Ovary (tissue), 7 donors: ENCODE measurements at regions not wholly inside any gene's neighbourhood (a gene's known extent, or its start where the extent isn't known, plus 50 kb on each side); places are given as distances from the start of the nearest gene placed in this dataset.

Source experiments
- DNase-seq, 5 donors: peaks; one replicate each; pipeline ENCODE4 v3.0.0-alpha.2; 2019 to 2020
- H3K27ac ChIP-seq, 2 donors: fragments of 200-600 bp; one replicate each; pipeline versions ENCODE4 v1.5.1 to v1.8.0; 2019 to 2022
- H3K27me3 ChIP-seq: fragments of 200-600 bp; one replicate; pipeline ENCODE4 v1.8.0; 2022
- H3K36me3 ChIP-seq: fragments of 200-600 bp; sonication (generic); one replicate; pipeline ENCODE4 v1.5.1; 2019
- H3K4me1 ChIP-seq: one replicate; pipeline ENCODE4 v1.8.1; 2013; ENCODE audit warnings: mild to moderate bottlenecking, moderate library complexity; ENCODE audit not compliant: insufficient read depth
- H3K4me3 ChIP-seq: fragments of 200-600 bp; sonication (generic); one replicate; pipeline ENCODE4 v1.5.1; 2017
- H3K9me3 ChIP-seq, 2 donors: fragments of 200-600 bp in 1 of 2; sonication (generic) in 1 of 2; one replicate each; pipeline versions ENCODE4 v1.5.1 to v1.8.1; 2013 to 2019; ENCODE audit warnings: mild to moderate bottlenecking in 1 of 2, moderate library complexity in 1 of 2
- CTCF ChIP-seq, 3 donors: fragments of 450-650 bp in 2 of 3; fragments of 200-600 bp in 1 of 3; IDR thresholded peaks; one replicate each; pipeline versions ENCODE4 v1.5.1 to v1.8.0; 2016 to 2022; ENCODE audit warnings: antibody characterized with exemption in 3 of 3, mild to moderate bottlenecking in 1 of 3
- EP300 ChIP-seq: sonication (generic); formaldehyde crosslinking; IDR thresholded peaks from one replicate; pipeline ENCODE4 v1.6.1; 2017; ENCODE audit warnings: antibody characterized with exemption
- POLR2A ChIP-seq: fragments of 450-650 bp; IDR thresholded peaks from one replicate; pipeline ENCODE4 v1.6.1; 2017; ENCODE audit warnings: antibody characterized with exemption, mild to moderate bottlenecking, moderate library complexity
- WGBS, 3 donors: extraction: QIAGEN DNeasy Blood & Tissue Kit in 1 of 3; methylation state at CpG; one replicate each; pipeline versions ENCODE4 v1.1.5 to v1.1.7; 2013 to 2017; 5-methylcytosine and 5-hydroxymethylcytosine counted together
- intact Hi-C, 4 donors: fragments of 100-400 bp; cut with DNase I; formaldehyde crosslinking; loops; one replicate each; pipeline versions ENCODE4 v1.11.0 to v1.15.1; 2022 to 2023
- donor health status: DM: no; HTN: no; CAD: no; lungs with moderate emphysema.
- donor health status: DM: no; HTN: no; CAD: no.
- donor health status: Bipolar disorder and iron deficiency.
- donor health status: DM: no; HTN: no; CAD: no.
- donor health status: DM: yes; HTN: yes; CAD: no.

- intact Hi-C loops: no loop called here
- WGBS, 3 donors: 1 to 5% (median 2%) methylated on average over 16 of the region's 16 CpGs
- H3K9me3 ChIP-seq: no peaks in the 10 kb centered on the region
- H3K36me3 ChIP-seq: no peaks in the 10 kb centered on the region
- no peak overlapping the region for H3K4me3 ChIP-seq
- no peaks in the 10 kb centered on the region for H3K27me3 ChIP-seq
- peaks cover 2% of the 10 kb centered on the region for H3K4me1 ChIP-seq
- no peak for DNase-seq
- H3K27ac ChIP-seq: no peak overlapping the region
- TF ChIP-seq CTCF (IDR thresholded peaks at IDR 0.05) (no peak), EP300 (no peak), POLR2A (no peak)
These were observed 147.9 kb upstream of the CBLN2 start for GRCh38 chr18:72692086-72692485.

- no peak for DNase-seq
- Histone ChIP-seq H3K36me3 (no peaks in the 10 kb centered on the region), H3K4me1 (peaks cover 2% of the 10 kb centered on the region), H3K9me3 (no peaks in the 10 kb centered on the region), H3K4me3 (no peak overlapping the region), H3K27ac (no peak overlapping the region), H3K27me3 (no peaks in the 10 kb centered on the region)
- TF ChIP-seq EP300 (no peak), CTCF (IDR thresholded peaks at IDR 0.05) (no peak)
- intact Hi-C loops: no loop called here
- WGBS, 3 donors: 71 to 77% (median 71%) methylated on average over 4 of the region's 4 CpGs
These were observed 143.6 kb upstream of the CBLN2 start for GRCh38 chr18:72687736-72688135.

GRCh38 chr18:72675394-72675793 lies 131.3 kb upstream of the CBLN2 start:
- Histone ChIP-seq H3K27ac (no peak overlapping the region), H3K4me3 (no peak overlapping the region), H3K27me3 (no peaks in the 10 kb centered on the region), H3K4me1 (no peaks in the 10 kb centered on the region), H3K36me3 (no peaks in the 10 kb centered on the region), H3K9me3 (no peaks in the 10 kb centered on the region)
- no peak for TF ChIP-seq CTCF (IDR thresholded peaks at IDR 0.05)
- 8 to 22% (median 16%) methylated on average over 10 of the region's 10 CpGs for WGBS, 3 donors
- intact Hi-C loops: no loop called here
- DNase-seq: no peak

GRCh38 chr18:72674710-72675109 lies 130.6 kb upstream of the CBLN2 start:
- Histone ChIP-seq H3K4me1 (no peaks in the 10 kb centered on the region), H3K27me3 (no peaks in the 10 kb centered on the region), H3K27ac (no peak overlapping the region), H3K36me3 (no peaks in the 10 kb centered on the region), H3K9me3 (no peaks in the 10 kb centered on the region), H3K4me3 (no peak overlapping the region)
- TF ChIP-seq POLR2A (no peak), EP300 (no peak), CTCF (IDR thresholded peaks at IDR 0.05) (no peak)
- DNase-seq: no peak
- intact Hi-C loops: no loop called here
- WGBS, 3 donors: 86 to 93% (median 89%) methylated on average over 7 of the region's 7 CpGs

- Histone ChIP-seq H3K4me1 (no peaks in the 10 kb centered on the region), H3K27ac (no peak overlapping the region), H3K4me3 (no peak overlapping the region), H3K27me3 (no peaks in the 10 kb centered on the region), H3K9me3 (no peaks in the 10 kb centered on the region), H3K36me3 (no peaks in the 10 kb centered on the region)
- 66 to 71% (median 67%) methylated on average over 5 of the region's 5 CpGs for WGBS, 3 donors
- TF ChIP-seq POLR2A (no peak), CTCF (IDR thresholded peaks at IDR 0.05) (no peak), EP300 (no peak)
- no peak for DNase-seq
- intact Hi-C loops: no loop called here
These were observed 129.1 kb upstream of the CBLN2 start for GRCh38 chr18:72673242-72673641.
